ENCODE measurements at regions not wholly inside any gene's neighbourhood (a gene's known extent, or its start where the extent isn't known, plus 50 kb on each side); places are given as distances from the start of the nearest gene placed in this dataset.

DNA sequence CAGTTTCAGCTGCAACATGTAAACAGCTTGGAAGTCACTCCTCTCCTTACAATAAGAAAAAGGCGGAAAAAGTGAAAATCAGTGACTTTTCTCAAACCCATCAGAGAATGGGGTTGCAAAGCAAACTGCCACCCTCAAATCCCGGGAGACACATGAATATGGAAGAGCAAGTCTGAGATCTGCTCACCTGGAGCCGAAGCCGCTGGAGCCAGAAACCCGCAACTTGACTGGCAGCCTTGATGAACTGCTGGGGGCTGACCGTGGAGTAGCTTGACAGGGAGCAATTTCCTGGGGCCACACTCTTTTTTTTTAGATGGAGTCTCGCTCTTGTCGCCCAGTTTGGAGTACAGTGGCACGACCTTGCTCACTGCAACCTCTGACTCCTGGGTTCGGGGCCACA lies 208.2 kb downstream of the KIF26A start:
- no peak for DNase-seq (ENCODE audit: low read depth, low spot score)
- Histone ChIP-seq H3K4me1 (ENCODE audit: control insufficient read depth, insufficient read depth, low read length) (no peaks in the 10 kb centered on the region; the same call in 1 of the 2 replicates), H3K27me3 (ENCODE audit: control insufficient read depth, insufficient read depth, low read length) (no peaks in the 10 kb centered on the region), H3K27ac (ENCODE audit: low read length) (no peak overlapping the region), H3K9me3 (ENCODE audit: control insufficient read depth, insufficient read depth, low read length) (no peaks in the 10 kb centered on the region), H3K4me3 (ENCODE audit: low read length) (no peak overlapping the region), H3K36me3 (ENCODE audit: control insufficient read depth, insufficient read depth, low read length) (no peaks in the 10 kb centered on the region)
- WGBS (ENCODE audit: insufficient coverage, insufficient read length), result no CpG with 5 or more reads among the region's 10 CpGs

DNA sequence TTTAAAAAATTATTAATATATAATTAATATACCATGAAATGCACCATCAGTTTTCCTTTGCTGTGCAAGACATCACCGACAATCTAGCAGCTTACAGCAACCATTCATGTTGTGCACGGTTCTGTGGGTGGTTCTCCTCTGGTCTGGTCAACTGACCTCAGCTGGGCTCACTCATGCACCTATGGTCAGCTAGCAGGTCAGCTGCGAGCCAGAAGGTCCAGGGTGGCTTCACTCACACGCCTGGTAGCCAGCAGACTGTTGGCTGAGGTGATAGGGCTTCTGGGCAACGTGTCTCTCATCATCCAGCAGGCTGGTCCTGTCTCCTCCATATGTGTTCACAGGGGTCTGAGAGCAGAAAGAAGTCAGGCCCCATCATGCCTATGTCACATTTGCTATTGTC lies 210.4 kb downstream of the KIF26A start:
- H3K36me3 ChIP-seq (ENCODE audit: control insufficient read depth, insufficient read depth, low read length), result no peaks in the 10 kb centered on the region
- no peaks in the 10 kb centered on the region for H3K9me3 ChIP-seq (ENCODE audit: control insufficient read depth, insufficient read depth, low read length)
- no peak for DNase-seq (ENCODE audit: low read depth, low spot score)
- no peaks in the 10 kb centered on the region for H3K27me3 ChIP-seq (ENCODE audit: control insufficient read depth, insufficient read depth, low read length)
- H3K4me1 ChIP-seq (ENCODE audit: control insufficient read depth, insufficient read depth, low read length), result no peaks in the 10 kb centered on the region; the same call in 1 of the 2 replicates
- H3K27ac ChIP-seq (ENCODE audit: low read length), result no peak overlapping the region
- H3K4me3 ChIP-seq (ENCODE audit: low read length), result no peak overlapping the region
- WGBS (ENCODE audit: insufficient coverage, insufficient read length), result no CpG with 5 or more reads among the region's 5 CpGs

DNA sequence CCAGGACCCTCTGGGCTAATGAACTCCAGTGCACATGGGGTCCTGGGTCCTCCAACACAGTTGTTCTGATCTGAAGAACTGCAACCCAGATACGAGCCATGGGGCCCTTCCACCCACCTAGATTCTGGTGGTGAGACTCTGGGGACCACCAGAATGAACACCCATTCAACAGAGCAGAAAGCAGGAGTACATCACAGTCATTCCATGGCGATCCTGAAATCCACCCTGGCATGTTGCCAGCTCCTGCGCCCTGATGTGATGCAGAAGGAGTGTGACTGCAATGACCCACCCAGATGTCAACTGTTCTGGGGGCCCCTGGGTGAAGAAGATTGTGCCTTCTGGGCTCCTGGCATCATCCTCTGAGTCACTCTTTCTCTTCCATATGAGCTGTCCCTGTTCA lies 211.6 kb downstream of the KIF26A start:
- H3K27ac ChIP-seq (ENCODE audit: low read length), result no peak overlapping the region
- no peaks in the 10 kb centered on the region for H3K27me3 ChIP-seq (ENCODE audit: control insufficient read depth, insufficient read depth, low read length)
- no peak for DNase-seq (ENCODE audit: low read depth, low spot score)
- no peaks in the 10 kb centered on the region for H3K36me3 ChIP-seq (ENCODE audit: control insufficient read depth, insufficient read depth, low read length)
- H3K4me3 ChIP-seq (ENCODE audit: low read length), result no peak overlapping the region
- no peaks in the 10 kb centered on the region for H3K9me3 ChIP-seq (ENCODE audit: control insufficient read depth, insufficient read depth, low read length)
- no CpG with 5 or more reads among the region's 3 CpGs for WGBS (ENCODE audit: insufficient coverage, insufficient read length)
- H3K4me1 ChIP-seq (ENCODE audit: control insufficient read depth, insufficient read depth, low read length), result no peaks in the 10 kb centered on the region

DNA sequence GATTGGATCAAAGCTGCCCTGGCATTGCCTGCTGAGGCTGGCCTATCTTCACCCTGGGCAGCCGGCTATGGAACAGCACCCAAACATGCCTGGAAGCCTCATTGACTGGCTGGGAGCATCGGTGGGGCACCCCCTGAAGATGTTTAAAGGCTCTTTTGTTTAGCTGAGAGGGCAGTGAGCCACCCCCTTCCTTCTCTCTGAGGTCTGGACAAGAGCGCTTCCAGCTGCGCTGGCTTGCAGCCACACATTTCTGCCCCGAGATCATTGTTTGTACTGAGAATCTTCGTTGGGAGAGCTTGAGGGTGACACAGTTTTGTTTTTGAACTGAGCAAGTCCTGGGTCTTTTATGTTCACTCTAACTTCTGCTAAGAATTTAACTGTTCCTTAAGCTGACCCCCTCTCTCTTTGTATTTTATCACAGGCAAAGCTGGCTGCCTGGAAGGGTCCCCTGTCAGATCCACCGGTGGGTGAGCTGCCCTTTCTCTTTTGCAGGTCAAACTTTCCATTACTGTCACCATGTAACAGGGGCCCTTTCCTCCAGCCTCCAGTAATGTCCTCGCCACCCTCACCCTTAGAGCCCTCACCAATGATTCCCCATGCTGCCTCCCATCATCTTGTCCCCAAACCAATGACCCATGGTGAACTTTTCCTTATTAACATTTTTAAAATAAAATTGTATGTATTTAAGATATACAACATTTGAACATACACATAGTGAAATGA lies 212.2 kb downstream of the KIF26A start:
- Histone ChIP-seq H3K9me3 (ENCODE audit: control insufficient read depth, insufficient read depth, low read length) (no peaks in the 10 kb centered on the region), H3K36me3 (ENCODE audit: control insufficient read depth, insufficient read depth, low read length) (no peaks in the 10 kb centered on the region), H3K4me1 (ENCODE audit: control insufficient read depth, insufficient read depth, low read length) (no peaks in the 10 kb centered on the region), H3K4me3 (ENCODE audit: low read length) (no peak overlapping the region), H3K27me3 (ENCODE audit: control insufficient read depth, insufficient read depth, low read length) (no peaks in the 10 kb centered on the region), H3K27ac (ENCODE audit: low read length) (no peak overlapping the region)
- no peak for DNase-seq (ENCODE audit: low read depth, low spot score)
- WGBS (ENCODE audit: insufficient coverage, insufficient read length), result no CpG with 5 or more reads among the region's 8 CpGs

DNA sequence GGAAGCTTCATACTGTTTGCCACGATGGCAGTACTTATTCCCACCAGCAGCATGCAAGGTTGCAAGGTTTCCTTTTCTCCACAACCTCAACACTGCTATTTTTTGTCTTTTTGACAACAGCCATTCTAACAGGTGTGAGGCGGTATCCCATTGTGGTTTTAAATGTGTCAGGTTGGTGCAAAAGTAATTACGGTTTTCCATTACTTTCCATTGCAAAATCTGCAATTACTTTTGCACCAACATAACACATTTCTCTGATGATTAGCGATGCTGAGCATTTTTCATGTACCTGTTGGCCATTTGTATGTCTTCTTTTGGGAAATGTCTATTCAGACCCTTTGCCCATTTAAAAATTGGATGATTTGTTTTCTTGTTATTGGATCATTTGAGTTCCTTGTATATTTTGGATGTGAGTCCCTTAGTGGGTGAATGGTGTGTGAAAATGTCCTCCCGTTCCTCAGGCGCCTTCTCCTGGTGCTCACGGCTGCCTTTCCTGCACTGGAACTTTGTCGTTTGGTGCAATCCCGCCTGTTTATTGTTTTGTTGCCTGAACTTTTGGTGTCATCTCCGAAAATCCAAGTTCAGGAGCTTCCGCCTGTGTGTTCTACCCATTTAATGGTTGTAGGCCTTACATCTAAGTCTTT lies 213.6 kb downstream of the KIF26A start:
- no CpG with 5 or more reads among the region's 11 CpGs for WGBS (ENCODE audit: insufficient coverage, insufficient read length)
- Histone ChIP-seq H3K9me3 (ENCODE audit: control insufficient read depth, insufficient read depth, low read length) (no peaks in the 10 kb centered on the region), H3K27ac (ENCODE audit: low read length) (no peak overlapping the region), H3K4me3 (ENCODE audit: low read length) (no peak overlapping the region), H3K27me3 (ENCODE audit: control insufficient read depth, insufficient read depth, low read length) (no peaks in the 10 kb centered on the region), H3K4me1 (ENCODE audit: control insufficient read depth, insufficient read depth, low read length) (no peaks in the 10 kb centered on the region), H3K36me3 (ENCODE audit: control insufficient read depth, insufficient read depth, low read length) (no peaks in the 10 kb centered on the region)
- no peak for DNase-seq (ENCODE audit: low read depth, low spot score)

DNA sequence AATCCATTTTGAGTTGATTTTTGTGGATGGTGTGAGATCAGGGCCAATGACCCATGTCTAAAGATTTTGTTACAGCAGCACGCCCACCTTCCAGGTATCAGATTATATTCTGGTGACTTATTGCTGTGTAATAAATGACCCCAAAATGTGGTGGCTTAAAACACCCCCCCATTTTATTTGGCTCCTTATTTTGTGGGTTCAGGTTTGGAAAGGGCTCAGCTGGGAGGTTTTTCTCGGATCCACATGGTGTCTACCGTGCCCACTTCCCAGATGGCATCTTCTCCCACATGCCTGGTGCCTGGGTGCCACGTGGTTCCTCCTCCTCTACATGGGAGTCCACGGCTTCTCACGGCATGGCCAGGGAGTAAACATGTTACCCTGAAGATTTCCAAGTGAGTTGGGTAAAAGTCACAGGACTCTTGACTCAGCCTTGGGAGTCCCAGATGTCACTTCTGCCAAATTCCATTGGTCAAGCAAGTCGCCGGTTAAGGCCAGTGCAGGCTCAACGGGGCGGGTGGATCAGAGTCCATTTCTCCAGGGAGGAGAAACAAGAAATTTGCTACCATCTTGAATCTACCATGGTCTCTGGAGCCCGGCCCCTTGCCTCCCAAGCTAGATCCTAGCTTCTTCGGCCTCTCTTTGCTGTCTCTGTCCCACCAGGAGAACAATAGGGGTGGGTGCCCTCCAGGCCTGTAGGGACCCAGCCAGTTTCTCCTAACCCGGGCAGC lies 214.3 kb downstream of the KIF26A start:
- no peaks in the 10 kb centered on the region for H3K27me3 ChIP-seq (ENCODE audit: control insufficient read depth, insufficient read depth, low read length)
- DNase-seq (ENCODE audit: low read depth, low spot score), result no peak
- no peak overlapping the region for H3K4me3 ChIP-seq (ENCODE audit: low read length)
- no CpG with 5 or more reads among the region's 13 CpGs for WGBS (ENCODE audit: insufficient coverage, insufficient read length)
- no peaks in the 10 kb centered on the region for H3K36me3 ChIP-seq (ENCODE audit: control insufficient read depth, insufficient read depth, low read length)
- no peaks in the 10 kb centered on the region for H3K9me3 ChIP-seq (ENCODE audit: control insufficient read depth, insufficient read depth, low read length)
- H3K4me1 ChIP-seq (ENCODE audit: control insufficient read depth, insufficient read depth, low read length), result no peaks in the 10 kb centered on the region
- no peak overlapping the region for H3K27ac ChIP-seq (ENCODE audit: low read length)

DNA sequence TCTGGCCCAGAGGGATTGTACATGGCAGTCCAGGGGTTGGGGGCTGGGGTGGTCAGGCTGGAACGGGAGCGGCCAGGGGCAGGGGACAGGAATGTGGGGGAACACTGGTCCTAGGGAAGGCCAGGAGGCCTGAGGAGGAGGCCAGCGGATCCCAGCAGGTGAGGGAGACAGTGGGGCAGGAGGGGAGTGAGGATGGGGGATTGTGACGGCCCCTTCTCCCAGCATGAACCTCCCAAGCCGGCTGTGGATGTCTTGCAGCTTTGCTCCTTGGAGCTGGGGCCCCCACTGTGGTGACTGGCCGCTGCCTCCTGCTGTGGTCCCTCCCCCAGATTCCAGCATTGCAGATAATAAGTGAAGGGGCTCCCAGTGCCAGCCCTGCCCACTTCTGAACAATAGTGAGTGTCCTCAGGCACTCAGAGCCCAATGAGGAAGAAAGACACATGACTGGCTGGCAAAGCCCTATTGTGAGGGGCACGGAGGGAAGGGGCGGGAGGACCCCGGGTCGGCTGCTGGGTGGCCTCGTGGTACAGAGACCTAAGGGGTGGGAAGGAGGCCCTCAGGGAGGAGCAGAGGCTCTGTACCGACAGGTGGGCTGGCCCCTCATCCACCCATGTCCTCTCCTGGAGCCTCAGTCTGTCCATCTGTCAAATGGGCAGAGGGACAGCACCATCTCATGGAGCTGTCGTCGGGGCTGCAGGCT lies 215.0 kb downstream of the KIF26A start:
- Histone ChIP-seq H3K9me3 (ENCODE audit: control insufficient read depth, insufficient read depth, low read length) (no peaks in the 10 kb centered on the region), H3K36me3 (ENCODE audit: control insufficient read depth, insufficient read depth, low read length) (no peaks in the 10 kb centered on the region), H3K27me3 (ENCODE audit: control insufficient read depth, insufficient read depth, low read length) (no peaks in the 10 kb centered on the region), H3K4me3 (ENCODE audit: low read length) (no peak overlapping the region), H3K4me1 (ENCODE audit: control insufficient read depth, insufficient read depth, low read length) (no peaks in the 10 kb centered on the region), H3K27ac (ENCODE audit: low read length) (no peak overlapping the region)
- WGBS (ENCODE audit: insufficient coverage, insufficient read length), result no CpG with 5 or more reads among the region's 14 CpGs
- DNase-seq (ENCODE audit: low read depth, low spot score), result no peak

DNA sequence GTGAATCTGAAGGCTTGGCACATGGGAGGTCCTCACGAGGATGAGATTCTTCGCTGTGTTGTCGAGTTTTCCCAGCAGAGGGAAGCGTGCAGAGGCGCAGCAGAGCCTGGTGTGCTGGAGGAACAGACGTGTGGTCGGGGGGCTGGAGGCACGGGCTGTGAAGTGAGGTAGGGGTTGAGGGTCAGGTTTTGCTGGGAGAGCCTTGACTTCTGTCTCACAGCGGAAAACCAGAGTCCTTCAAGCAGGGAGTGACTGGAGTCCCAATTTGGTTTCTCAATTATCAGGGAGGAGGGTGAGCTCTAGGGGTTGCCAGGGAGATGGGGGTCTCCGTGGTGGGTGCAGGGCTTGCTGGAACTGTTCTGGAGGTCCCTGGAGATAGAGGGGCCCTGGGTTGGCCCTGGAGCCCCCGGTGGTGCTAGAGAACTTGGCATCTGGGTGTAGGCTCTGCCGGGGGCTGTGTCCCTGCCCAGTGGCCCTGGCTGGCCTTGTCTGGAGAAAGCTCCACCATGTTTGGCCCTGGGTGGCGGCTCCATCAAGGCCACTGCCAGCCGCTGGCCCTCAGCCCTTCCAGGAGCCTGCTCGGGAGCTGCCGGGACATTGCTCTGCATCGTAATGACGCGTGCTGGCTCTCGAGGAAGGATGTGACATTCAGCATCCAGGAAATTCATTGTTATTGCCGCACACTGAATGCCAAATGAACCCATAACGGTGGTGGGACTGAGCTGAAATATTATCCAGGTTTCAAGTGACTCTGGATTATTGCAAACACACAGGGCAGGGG lies 215.7 kb downstream of the KIF26A start:
- DNase-seq (ENCODE audit: low read depth, low spot score), result no peak
- no CpG with 5 or more reads among the region's 22 CpGs for WGBS (ENCODE audit: insufficient coverage, insufficient read length)
- no peak overlapping the region for H3K4me3 ChIP-seq (ENCODE audit: low read length)
- no peaks in the 10 kb centered on the region for H3K36me3 ChIP-seq (ENCODE audit: control insufficient read depth, insufficient read depth, low read length)
- H3K27me3 ChIP-seq (ENCODE audit: control insufficient read depth, insufficient read depth, low read length), result no peaks in the 10 kb centered on the region
- H3K9me3 ChIP-seq (ENCODE audit: control insufficient read depth, insufficient read depth, low read length), result no peaks in the 10 kb centered on the region
- no peaks in the 10 kb centered on the region for H3K4me1 ChIP-seq (ENCODE audit: control insufficient read depth, insufficient read depth, low read length)
- H3K27ac ChIP-seq (ENCODE audit: low read length), result no peak overlapping the region

DNA sequence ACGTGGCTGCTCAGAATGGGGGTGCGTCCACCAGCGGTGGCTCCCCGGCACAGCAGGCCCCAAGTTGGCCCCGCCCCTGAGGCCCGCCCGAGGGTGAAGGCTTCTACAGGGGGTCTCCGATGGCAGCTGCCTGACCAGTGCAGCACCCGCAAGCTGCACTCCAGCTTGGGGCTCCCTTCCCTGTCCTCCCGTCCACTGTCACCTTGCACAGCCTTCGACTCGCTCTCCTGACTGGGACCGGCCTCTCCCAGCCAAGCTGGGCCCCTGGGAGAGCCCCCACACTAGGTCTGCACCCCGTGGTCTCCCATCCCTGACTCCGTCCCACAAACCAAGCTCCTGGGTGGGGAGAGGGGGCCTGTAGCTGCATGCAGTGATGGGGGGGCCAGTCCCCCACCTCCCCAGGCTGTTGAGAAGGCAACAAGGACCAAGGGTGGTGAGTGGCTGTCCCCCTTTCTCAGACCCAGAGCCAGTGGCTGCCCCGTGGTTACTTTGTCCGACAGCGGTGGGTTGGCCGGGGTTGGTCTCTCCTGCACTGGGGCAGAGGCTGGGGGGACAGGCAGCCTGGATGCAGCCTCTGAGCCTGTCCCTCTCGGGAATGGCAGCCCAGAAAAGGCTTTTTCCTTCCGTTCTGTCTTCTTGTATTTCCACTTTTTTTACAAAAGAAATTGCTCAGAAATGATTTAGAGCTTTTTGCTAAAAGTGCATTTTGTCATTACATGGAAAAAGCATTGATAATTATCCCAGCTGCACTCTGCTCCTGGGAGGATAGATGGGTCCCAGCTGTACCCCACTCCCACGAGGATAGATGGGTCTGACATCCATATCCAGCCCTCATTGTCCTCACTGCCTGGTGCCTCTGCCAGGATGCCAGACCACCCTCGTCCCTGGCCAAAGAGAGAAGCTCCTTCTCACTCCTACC lies 217.0 kb downstream of the KIF26A start:
- Histone ChIP-seq H3K9me3 (ENCODE audit: control insufficient read depth, insufficient read depth, low read length) (no peaks in the 10 kb centered on the region), H3K27me3 (ENCODE audit: control insufficient read depth, insufficient read depth, low read length) (no peaks in the 10 kb centered on the region), H3K27ac (ENCODE audit: low read length) (no peak overlapping the region), H3K36me3 (ENCODE audit: control insufficient read depth, insufficient read depth, low read length) (no peaks in the 10 kb centered on the region), H3K4me1 (ENCODE audit: control insufficient read depth, insufficient read depth, low read length) (no peaks in the 10 kb centered on the region), H3K4me3 (ENCODE audit: low read length) (no peak overlapping the region)
- no peak for DNase-seq (ENCODE audit: low read depth, low spot score)
- WGBS (ENCODE audit: insufficient coverage, insufficient read length), result no CpG with 5 or more reads among the region's 23 CpGs

All from iPS DF 6.9 (cell line).